Activated naive CD8-positive, alpha-beta T cell treated with anti-CD3 and anti-CD28 coated beads, Interleukin-2, amount 50 U/mL, for 24 hours (primary cell): ENCODE measurements at regions not wholly inside any gene's neighbourhood (a gene's known extent, or its start where the extent isn't known, plus 50 kb on each side); places are given as distances from the start of the nearest gene placed in this dataset.
"Not testable (repeated sequence)": the region's sequence is repeated elsewhere in the genome, so short reads cannot be mapped to it uniquely, and the experiment has no call there.

Experiments
- ATAC-seq: fragments of 150-1000 bp; cut with Tn5 transposase; one replicate; pipeline ENCODE4 v1.10.0; 2021
- DNase-seq: peaks from one replicate; pipeline ENCODE4 v3.0.0; 2021
- H3K27ac Mint-ChIP-seq: one replicate; pipeline ENCODE4 v1.8.0; 2021; ENCODE audit warnings: mild to moderate bottlenecking, mixed read lengths
- H3K27me3 Mint-ChIP-seq: one replicate; pipeline ENCODE4 v1.8.0; 2021; ENCODE audit warnings: mixed read lengths
- H3K36me3 Mint-ChIP-seq: one replicate; pipeline ENCODE4 v1.8.0; 2021; ENCODE audit warnings: low read depth, mixed read lengths
- H3K4me1 Mint-ChIP-seq: one replicate; pipeline ENCODE4 v1.8.0; 2021; ENCODE audit warnings: mixed read lengths
- H3K4me3 Mint-ChIP-seq: one replicate; pipeline ENCODE4 v1.8.0; 2021; ENCODE audit warnings: mild to moderate bottlenecking, moderate library complexity, mixed read lengths
- H3K9me3 Mint-ChIP-seq: one replicate; pipeline ENCODE4 v1.8.0; 2021; ENCODE audit warnings: mixed read lengths

- Mint-ChIP-seq H3K36me3 (no peaks in the 10 kb centered on the region), H3K9me3 (no peaks in the 10 kb centered on the region), H3K4me1 (peaks cover 8% of the 10 kb centered on the region), H3K27me3 (no peaks in the 10 kb centered on the region), H3K4me3 (no peak overlapping the region), H3K27ac (no peak overlapping the region)
- no peak for DNase-seq
- no peak for ATAC-seq
Observed at GRCh38 chr2:53235836-53236582, 531.6 kb upstream of the CHAC2 start.

- no peak for ATAC-seq
- peaks cover 8% of the 10 kb centered on the region for H3K4me1 Mint-ChIP-seq
- H3K27me3 Mint-ChIP-seq: no peaks in the 10 kb centered on the region
- no peak overlapping the region for H3K4me3 Mint-ChIP-seq
- H3K36me3 Mint-ChIP-seq: no peaks in the 10 kb centered on the region
- no peaks in the 10 kb centered on the region for H3K9me3 Mint-ChIP-seq
- no peak overlapping the region for H3K27ac Mint-ChIP-seq
- no peak for DNase-seq
Observed at GRCh38 chr2:53234548-53234903, 533.1 kb upstream of the CHAC2 start.

DNA sequence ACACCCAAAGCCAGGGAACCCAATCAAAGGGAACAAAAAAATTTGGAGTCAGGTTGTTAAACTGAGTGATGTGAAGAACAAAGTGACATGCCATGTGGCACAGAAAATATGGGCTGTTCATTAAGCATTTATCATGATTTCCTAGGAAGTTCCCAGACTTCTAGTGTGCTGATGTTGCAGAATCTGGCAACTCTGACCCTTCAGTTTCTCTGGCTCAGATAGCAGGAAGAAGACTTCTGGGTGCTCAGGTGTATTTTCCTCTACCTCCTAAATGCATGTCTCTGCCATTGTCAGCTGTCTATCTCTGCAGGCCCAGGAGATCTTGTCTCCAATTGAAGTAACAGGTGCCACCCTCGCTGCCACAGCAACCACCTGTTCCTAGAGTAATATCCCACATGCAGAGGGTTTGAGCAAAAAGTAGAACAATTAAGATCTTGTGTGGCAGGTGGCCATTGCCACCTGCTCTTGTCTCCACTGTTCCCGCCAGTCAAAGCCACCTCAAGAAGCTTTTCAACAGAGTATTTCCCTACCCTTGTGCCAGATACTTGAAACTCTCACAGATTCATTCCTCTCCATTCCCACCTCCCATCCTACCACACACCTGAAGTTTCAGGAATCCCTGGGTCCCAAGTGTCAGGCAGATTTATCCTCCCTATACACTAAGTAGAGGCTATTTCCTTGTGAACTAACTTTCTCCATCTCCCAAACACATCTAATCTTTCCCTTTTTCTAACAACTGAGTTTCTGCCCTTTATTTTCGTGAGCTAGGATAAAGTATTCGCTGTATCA, 533.7 kb upstream of the CHAC2 start:
- peaks cover 8% of the 10 kb centered on the region for H3K4me1 Mint-ChIP-seq
- no peak for DNase-seq
- no peaks in the 10 kb centered on the region for H3K36me3 Mint-ChIP-seq
- H3K9me3 Mint-ChIP-seq: no peaks in the 10 kb centered on the region
- no peak overlapping the region for H3K4me3 Mint-ChIP-seq
- H3K27ac Mint-ChIP-seq: no peak overlapping the region
- no peak for ATAC-seq
- H3K27me3 Mint-ChIP-seq: no peaks in the 10 kb centered on the region

DNA sequence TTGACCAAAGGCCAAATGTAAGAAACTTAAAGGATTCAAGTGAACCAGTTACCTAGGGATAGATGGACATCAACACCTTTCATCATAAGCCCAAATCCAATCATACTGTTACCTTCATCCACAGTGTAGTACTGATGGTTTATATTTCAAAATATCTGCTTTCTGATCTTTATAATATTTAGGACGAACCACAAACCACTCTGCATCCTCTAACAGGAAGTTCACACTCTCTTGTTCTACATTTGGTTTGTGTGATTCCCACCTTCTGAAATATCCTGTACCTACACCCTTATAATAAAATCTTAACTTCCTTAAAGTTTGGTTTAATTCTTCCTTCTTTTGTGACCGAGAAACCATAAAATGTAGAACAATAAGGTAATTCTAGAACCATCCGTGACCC, 535.7 kb upstream of the CHAC2 start:
- Mint-ChIP-seq H3K27ac (no peak overlapping the region), H3K4me3 (no peak overlapping the region), H3K27me3 (no peaks in the 10 kb centered on the region), H3K4me1 (peaks cover 8% of the 10 kb centered on the region), H3K9me3 (no peaks in the 10 kb centered on the region), H3K36me3 (no peaks in the 10 kb centered on the region)
- DNase-seq (no peak), ATAC-seq (no peak)

DNA sequence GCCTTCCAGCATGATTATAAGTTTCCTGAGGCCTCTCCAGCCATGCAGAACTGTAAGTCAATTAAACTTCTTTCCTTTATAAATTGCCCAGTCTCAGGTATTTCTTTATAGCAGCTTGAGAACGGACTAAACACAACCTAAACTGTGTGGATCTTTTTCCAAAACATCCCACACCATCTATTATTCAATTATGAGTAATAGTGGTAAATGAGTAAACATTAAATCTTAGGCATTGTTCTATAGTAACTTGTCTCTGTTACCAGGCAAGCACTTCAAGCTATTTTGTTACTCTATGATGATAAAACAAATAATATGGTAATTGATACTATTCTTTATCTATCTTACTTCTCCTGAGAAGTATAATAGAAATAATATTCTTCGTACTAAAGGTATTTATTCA, 536.9 kb upstream of the CHAC2 start:
- no peak for DNase-seq
- H3K4me3 Mint-ChIP-seq: no peak overlapping the region
- H3K27me3 Mint-ChIP-seq: no peaks in the 10 kb centered on the region
- no peaks in the 10 kb centered on the region for H3K36me3 Mint-ChIP-seq
- H3K27ac Mint-ChIP-seq: no peak overlapping the region
- H3K9me3 Mint-ChIP-seq: no peaks in the 10 kb centered on the region
- peaks cover 8% of the 10 kb centered on the region for H3K4me1 Mint-ChIP-seq
- no peak for ATAC-seq

DNA sequence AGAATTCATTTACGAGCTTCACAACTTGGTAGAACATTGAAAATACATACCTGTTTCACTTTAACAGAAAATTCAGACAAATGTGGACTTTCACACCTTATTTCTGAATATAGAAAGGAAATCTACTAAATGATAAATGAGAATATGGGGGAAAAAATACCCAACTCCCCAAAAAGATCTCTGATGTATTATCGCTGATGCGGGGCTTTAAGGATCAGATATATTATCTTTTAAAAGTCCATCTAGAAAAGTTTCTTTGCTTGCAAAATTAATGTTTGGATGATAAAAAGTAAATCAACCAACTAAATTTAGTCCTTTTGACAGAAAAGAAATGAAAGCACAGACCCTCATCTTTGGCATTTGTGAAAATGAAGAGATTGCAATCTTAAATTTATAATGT, 540.1 kb upstream of the CHAC2 start:
- H3K4me1 Mint-ChIP-seq: peaks cover 8% of the 10 kb centered on the region
- no peaks in the 10 kb centered on the region for H3K36me3 Mint-ChIP-seq
- H3K9me3 Mint-ChIP-seq: no peaks in the 10 kb centered on the region
- no peak overlapping the region for H3K4me3 Mint-ChIP-seq
- ATAC-seq (no peak), DNase-seq (no peak)
- H3K27me3 Mint-ChIP-seq: no peaks in the 10 kb centered on the region
- no peak overlapping the region for H3K27ac Mint-ChIP-seq

- DNase-seq: no peak
- Mint-ChIP-seq H3K36me3 (no peaks in the 10 kb centered on the region), H3K9me3 (no peaks in the 10 kb centered on the region), H3K27me3 (no peaks in the 10 kb centered on the region), H3K4me1 (no peaks in the 10 kb centered on the region), H3K27ac (no peak overlapping the region), H3K4me3 (no peak overlapping the region)
- no peak for ATAC-seq
Observed at GRCh38 chr2:53220969-53221368, 546.6 kb upstream of the CHAC2 start.

- DNase-seq (no peak), ATAC-seq (peak; percentile 4)
- peaks cover 9% of the 10 kb centered on the region for H3K9me3 Mint-ChIP-seq
- H3K4me1 Mint-ChIP-seq: no peaks in the 10 kb centered on the region
- H3K27me3 Mint-ChIP-seq: no peaks in the 10 kb centered on the region
- no peaks in the 10 kb centered on the region for H3K36me3 Mint-ChIP-seq
- H3K27ac Mint-ChIP-seq: no peak overlapping the region
- no peak overlapping the region for H3K4me3 Mint-ChIP-seq
Observed at GRCh38 chr2:53217250-53217649, 550.4 kb upstream of the CHAC2 start.

- no peaks in the 10 kb centered on the region for H3K4me1 Mint-ChIP-seq
- peaks cover 9% of the 10 kb centered on the region for H3K9me3 Mint-ChIP-seq
- no peak for ATAC-seq
- no peak overlapping the region for H3K27ac Mint-ChIP-seq
- H3K36me3 Mint-ChIP-seq: no peaks in the 10 kb centered on the region
- H3K4me3 Mint-ChIP-seq: no peak overlapping the region
- no peak for DNase-seq
- no peaks in the 10 kb centered on the region for H3K27me3 Mint-ChIP-seq
Observed at GRCh38 chr2:53216805-53217204, 550.8 kb upstream of the CHAC2 start.

GRCh38 chr2:53212576-53212975, 555.0 kb upstream of the CHAC2 start:
- ATAC-seq (no peak), DNase-seq (no peak)
- Mint-ChIP-seq H3K27ac (no peak overlapping the region), H3K4me1 (no peaks in the 10 kb centered on the region), H3K27me3 (no peaks in the 10 kb centered on the region), H3K4me3 (no peak overlapping the region), H3K9me3 (peaks cover 9% of the 10 kb centered on the region), H3K36me3 (no peaks in the 10 kb centered on the region)

GRCh38 chr2:53211201-53211774, 556.3 kb upstream of the CHAC2 start:
- H3K27me3 Mint-ChIP-seq: no peaks in the 10 kb centered on the region
- no peak for ATAC-seq
- H3K4me1 Mint-ChIP-seq: no peaks in the 10 kb centered on the region
- peaks cover 9% of the 10 kb centered on the region for H3K9me3 Mint-ChIP-seq
- no peak for DNase-seq
- H3K4me3 Mint-ChIP-seq: no peak overlapping the region
- no peaks in the 10 kb centered on the region for H3K36me3 Mint-ChIP-seq
- H3K27ac Mint-ChIP-seq: no peak overlapping the region

GRCh38 chr2:53210538-53210937, 557.1 kb upstream of the CHAC2 start:
- Mint-ChIP-seq H3K9me3 (peaks cover 9% of the 10 kb centered on the region), H3K27me3 (no peaks in the 10 kb centered on the region), H3K36me3 (no peaks in the 10 kb centered on the region), H3K4me1 (no peaks in the 10 kb centered on the region), H3K27ac (no peak overlapping the region), H3K4me3 (no peak overlapping the region)
- DNase-seq (no peak), ATAC-seq (no peak)

GRCh38 chr2:53209679-53210458, 557.7 kb upstream of the CHAC2 start:
- Mint-ChIP-seq H3K27me3 (no peaks in the 10 kb centered on the region), H3K4me1 (no peaks in the 10 kb centered on the region), H3K27ac (no peak overlapping the region), H3K36me3 (no peaks in the 10 kb centered on the region), H3K9me3 (peaks cover 9% of the 10 kb centered on the region), H3K4me3 (no peak overlapping the region)
- ATAC-seq: no peak
- no peak for DNase-seq

DNA sequence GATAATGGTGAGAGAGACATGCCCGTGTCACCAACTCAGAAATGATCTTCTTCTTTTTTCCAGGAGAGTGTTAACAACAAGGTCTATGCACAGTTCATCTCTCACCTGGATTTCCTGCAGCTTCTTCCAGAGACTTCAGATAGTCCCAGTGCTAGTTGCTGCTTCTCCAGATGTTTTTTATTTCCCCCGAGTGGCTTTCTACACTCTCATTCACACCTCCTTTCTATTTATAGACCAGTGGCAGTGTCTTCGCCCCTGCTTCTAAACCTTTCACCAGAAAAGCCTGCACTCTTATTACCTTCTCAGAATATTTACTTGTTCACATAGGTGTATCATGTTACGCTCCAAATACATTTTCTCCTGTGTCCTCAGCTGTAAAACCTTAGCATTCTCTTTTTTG, 558.8 kb upstream of the CHAC2 start:
- Mint-ChIP-seq H3K36me3 (no peaks in the 10 kb centered on the region), H3K4me3 (no peak overlapping the region), H3K4me1 (no peaks in the 10 kb centered on the region), H3K27me3 (no peaks in the 10 kb centered on the region), H3K9me3 (peaks cover 3% of the 10 kb centered on the region), H3K27ac (no peak overlapping the region)
- no peak for DNase-seq
- ATAC-seq: no peak

GRCh38 chr2:53206226-53206625, 561.4 kb upstream of the CHAC2 start:
- H3K27ac Mint-ChIP-seq, H3K9me3 Mint-ChIP-seq, H3K36me3 Mint-ChIP-seq, H3K27me3 Mint-ChIP-seq, H3K4me3 Mint-ChIP-seq, ATAC-seq, DNase-seq, H3K4me1 Mint-ChIP-seq: not testable (repeated sequence)
